ENCODE measurements at regions not wholly inside any gene's neighbourhood (a gene's known extent, or its start where the extent isn't known, plus 50 kb on each side); places are given as distances from the start of the nearest gene placed in this dataset.

- no peak overlapping the region for H3K4me3 Mint-ChIP-seq
- ChIA-PET POLR2A (no interaction called here), CTCF (no interaction called here)
- H3K4me1 Mint-ChIP-seq: peaks cover 2% of the 10 kb centered on the region
- Histone ChIP-seq H3K36me3 (replicated peaks in 1 of 2; ENCODE audit: control extremely low read depth in 1 of 2, control insufficient read depth in 1 of 2, extremely low read depth in 1 of 2, insufficient read depth in 2 of 2, low read length in 1 of 2) (no peaks in the 10 kb centered on the region), H3K4me1 (ENCODE audit: control insufficient read depth in 2 of 2, insufficient read depth in 2 of 2, low read length in 2 of 2) (no peaks in the 10 kb centered on the region), H4K20me1 (ENCODE audit: control insufficient read depth, insufficient read depth, low read length, poor library complexity, severe bottlenecking) (no peaks in the 10 kb centered on the region), H3K27ac (ENCODE audit: low read length in 2 of 2) (no peak overlapping the region), H2AFZ (ENCODE audit: insufficient read depth, low read depth, low read length, poor library complexity, severe bottlenecking) (no peak overlapping the region), H3K27me3 (replicated peaks in 1 of 4; ENCODE audit: control extremely low read depth in 1 of 4, control insufficient read depth in 3 of 4, insufficient read depth in 4 of 4, low read length in 3 of 4) (peaks cover 0 to 3% (median 0%) of the 10 kb centered on the region in 4 experiments), H3K9me3 (ENCODE audit: control extremely low read depth in 1 of 3, control insufficient read depth in 2 of 3, insufficient read depth in 1 of 3, low read length in 2 of 3) (no peaks in the 10 kb centered on the region), H3K4me3 (ENCODE audit: control extremely low read depth in 1 of 5, extremely low read depth in 1 of 5, insufficient read depth in 1 of 5, low read depth in 2 of 5, low read length in 4 of 5) (no peak overlapping the region), H3K4me2 (replicated peaks; ENCODE audit: low read depth, low read length, poor library complexity, severe bottlenecking) (no peak overlapping the region), H3K9ac (ENCODE audit: low read length) (no peak overlapping the region), H3K79me2 (ENCODE audit: control insufficient read depth, insufficient read depth, low read length) (no peaks in the 10 kb centered on the region)
- TF ChIP-seq EZH2 (IDR thresholded peaks at IDR 0.05; ENCODE audit: borderline replicate concordance, insufficient read depth, low read depth, low read length, poor library complexity, severe bottlenecking): no peak
- TF ChIP-seq CTCF (IDR thresholded peaks at IDR 0.05): no peak
- H3K27ac Mint-ChIP-seq: no peak overlapping the region
- intact Hi-C loops (cut with micrococcal nuclease): no loop called here
- DNase-seq (no peak), ATAC-seq (ENCODE audit: low read depth) (no peak)
- no peaks in the 10 kb centered on the region for H3K9me3 Mint-ChIP-seq (ENCODE audit: insufficient read depth)
- H3K27me3 Mint-ChIP-seq: peaks cover 12% of the 10 kb centered on the region
- WGBS (ENCODE audit: insufficient coverage): 90% methylated on average over 2 of the region's 3 CpGs
Observed at GRCh38 chr5:152503206-152503605, 98.1 kb upstream of the NMUR2 start.

GRCh38 chr5:152505442-152506042 lies 100.5 kb upstream of the NMUR2 start:
- WGBS (ENCODE audit: insufficient coverage): 0% methylated on average over 4 of the region's 8 CpGs
- Mint-ChIP-seq H3K27me3 (peaks cover 9% of the 10 kb centered on the region), H3K4me1 (peaks cover 2% of the 10 kb centered on the region), H3K4me3 (no peak overlapping the region), H3K27ac (no peak overlapping the region), H3K9me3 (ENCODE audit: insufficient read depth) (no peaks in the 10 kb centered on the region)
- ATAC-seq (ENCODE audit: low read depth): peak; percentile 39
- no peak for TF ChIP-seq EZH2 (IDR thresholded peaks at IDR 0.05; ENCODE audit: borderline replicate concordance, insufficient read depth, low read depth, low read length, poor library complexity, severe bottlenecking)
- peak; percentile 66 for TF ChIP-seq CTCF (IDR thresholded peaks at IDR 0.05)
- H3K27ac ChIP-seq (ENCODE audit: low read length in 2 of 2): no peak overlapping the region
- intact Hi-C loops (cut with micrococcal nuclease): no loop called here
- POLR2A ChIA-PET: no interaction called here
- H3K9me3 ChIP-seq (ENCODE audit: control extremely low read depth in 1 of 3, control insufficient read depth in 2 of 3, insufficient read depth in 1 of 3, low read length in 2 of 3): no peaks in the 10 kb centered on the region
- no peaks in the 10 kb centered on the region for H4K20me1 ChIP-seq (ENCODE audit: control insufficient read depth, insufficient read depth, low read length, poor library complexity, severe bottlenecking)
- H3K36me3 ChIP-seq (replicated peaks in 1 of 2; ENCODE audit: control extremely low read depth in 1 of 2, control insufficient read depth in 1 of 2, extremely low read depth in 1 of 2, insufficient read depth in 2 of 2, low read length in 1 of 2): no peaks in the 10 kb centered on the region
- CTCF ChIA-PET: interaction anchor here (1.4 to 1.7 kb wide), 2 partner anchors 10 to 680 kb away, joined by 5 to 14 read pairs; no protein-coding TSS in a partner anchor
- H3K9ac ChIP-seq (ENCODE audit: low read length): no peak overlapping the region
- no peaks in the 10 kb centered on the region for H3K4me1 ChIP-seq (ENCODE audit: control insufficient read depth in 2 of 2, insufficient read depth in 2 of 2, low read length in 2 of 2)
- DNase-seq: peak; percentile 58
- no peak overlapping the region for H3K4me3 ChIP-seq (ENCODE audit: control extremely low read depth in 1 of 5, extremely low read depth in 1 of 5, insufficient read depth in 1 of 5, low read depth in 2 of 5, low read length in 4 of 5)
- peaks cover 0 to 3% (median under 1%) of the 10 kb centered on the region in 4 experiments for H3K27me3 ChIP-seq (replicated peaks in 1 of 4; ENCODE audit: control extremely low read depth in 1 of 4, control insufficient read depth in 3 of 4, insufficient read depth in 4 of 4, low read length in 3 of 4)
- H2AFZ ChIP-seq (ENCODE audit: insufficient read depth, low read depth, low read length, poor library complexity, severe bottlenecking): no peak overlapping the region
- H3K79me2 ChIP-seq (ENCODE audit: control insufficient read depth, insufficient read depth, low read length): no peaks in the 10 kb centered on the region
- no peak overlapping the region for H3K4me2 ChIP-seq (replicated peaks; ENCODE audit: low read depth, low read length, poor library complexity, severe bottlenecking)
